ENCODE measurements at regions not wholly inside any gene's neighbourhood (a gene's known extent, or its start where the extent isn't known, plus 50 kb on each side); places are given as distances from the start of the nearest gene placed in this dataset.

DNA sequence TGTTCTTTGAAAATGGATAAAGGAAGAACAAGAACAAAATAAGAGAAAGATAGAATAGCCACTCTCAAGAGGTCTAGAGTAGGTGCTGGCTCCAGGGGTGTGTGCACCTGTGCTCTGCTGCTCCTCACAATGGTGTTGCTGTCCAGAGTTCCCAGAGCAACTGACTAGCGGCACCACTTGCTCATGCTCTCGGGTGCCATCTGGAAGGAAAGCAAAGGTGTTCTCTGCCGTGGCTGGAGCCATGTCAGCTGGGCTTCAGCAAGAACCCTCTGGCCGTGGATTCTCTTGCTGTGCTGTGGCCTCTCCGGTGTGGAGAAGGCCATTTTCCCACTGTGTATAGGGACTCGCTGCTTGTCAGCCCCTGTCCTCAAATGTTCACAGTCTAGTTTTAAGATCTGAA is 114.6 kb upstream of the TEX51 start:
- 84 to 95% methylated on average over 6 of the region's 6 CpGs for WGBS, 2 experiments (ENCODE audit: insufficient coverage in 2 of 2)
- Histone ChIP-seq H3K4me1 (ENCODE audit: control insufficient read depth, insufficient read depth, low read length, poor library complexity, severe bottlenecking) (no peaks in the 10 kb centered on the region), H3K36me3 (ENCODE audit: control insufficient read depth, insufficient read depth, low read length) (no peaks in the 10 kb centered on the region), H3K4me3 (ENCODE audit: extremely low read depth, insufficient read depth, low read length, poor library complexity, severe bottlenecking) (no peak overlapping the region), H3K9me3 (ENCODE audit: control insufficient read depth, low read length) (no peaks in the 10 kb centered on the region), H3K27ac (ENCODE audit: low read depth, low read length, severe bottlenecking) (no peak overlapping the region)

DNA sequence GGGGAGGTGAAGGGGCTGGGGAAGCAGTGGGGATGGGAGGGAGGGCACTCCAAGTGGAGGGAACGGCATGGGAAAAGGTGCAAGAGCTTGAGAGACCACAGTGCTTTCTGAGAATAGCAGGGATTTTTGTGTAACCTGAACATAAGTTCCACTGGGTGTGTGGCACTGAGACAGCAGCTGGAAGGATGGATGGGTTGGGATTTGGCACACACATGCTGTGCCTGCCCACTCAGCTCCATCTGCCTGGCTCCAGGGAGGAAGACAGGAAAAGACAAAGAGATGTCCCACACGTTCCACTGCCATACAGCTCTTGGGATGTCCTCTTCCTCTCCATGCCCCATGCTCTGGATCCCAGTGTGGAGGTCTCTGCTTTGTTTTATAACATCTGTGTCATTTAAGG is 114.1 kb upstream of the TEX51 start:
- H3K9me3 ChIP-seq (ENCODE audit: control insufficient read depth, low read length), result no peaks in the 10 kb centered on the region
- WGBS, 2 experiments (ENCODE audit: insufficient coverage in 2 of 2), result 95 to 100% methylated on average over 2 of the region's 2 CpGs
- H3K36me3 ChIP-seq (ENCODE audit: control insufficient read depth, insufficient read depth, low read length), result no peaks in the 10 kb centered on the region
- H3K4me3 ChIP-seq (ENCODE audit: extremely low read depth, insufficient read depth, low read length, poor library complexity, severe bottlenecking), result no peak overlapping the region
- H3K27ac ChIP-seq (ENCODE audit: low read depth, low read length, severe bottlenecking), result no peak overlapping the region
- no peaks in the 10 kb centered on the region for H3K4me1 ChIP-seq (ENCODE audit: control insufficient read depth, insufficient read depth, low read length, poor library complexity, severe bottlenecking)

GRCh38 chr2:126785236-126785635 is 113.5 kb upstream of the TEX51 start:
- Histone ChIP-seq H3K9me3 (ENCODE audit: control insufficient read depth, low read length) (no peaks in the 10 kb centered on the region), H3K36me3 (ENCODE audit: control insufficient read depth, insufficient read depth, low read length) (no peaks in the 10 kb centered on the region), H3K4me1 (ENCODE audit: control insufficient read depth, insufficient read depth, low read length, poor library complexity, severe bottlenecking) (no peaks in the 10 kb centered on the region), H3K27ac (ENCODE audit: low read depth, low read length, severe bottlenecking) (no peak overlapping the region), H3K4me3 (ENCODE audit: extremely low read depth, insufficient read depth, low read length, poor library complexity, severe bottlenecking) (no peak overlapping the region)
- 89 to 94% methylated on average over 3 of the region's 3 CpGs for WGBS, 2 experiments (ENCODE audit: insufficient coverage in 2 of 2)

GRCh38 chr2:126785862-126786261 is 112.8 kb upstream of the TEX51 start:
- no peaks in the 10 kb centered on the region for H3K4me1 ChIP-seq (ENCODE audit: control insufficient read depth, insufficient read depth, low read length, poor library complexity, severe bottlenecking)
- no peaks in the 10 kb centered on the region for H3K36me3 ChIP-seq (ENCODE audit: control insufficient read depth, insufficient read depth, low read length)
- no peak overlapping the region for H3K27ac ChIP-seq (ENCODE audit: low read depth, low read length, severe bottlenecking)
- 85 to 100% methylated on average over 2 of the region's 2 CpGs for WGBS, 2 experiments (ENCODE audit: insufficient coverage in 2 of 2)
- no peaks in the 10 kb centered on the region for H3K9me3 ChIP-seq (ENCODE audit: control insufficient read depth, low read length)
- H3K4me3 ChIP-seq (ENCODE audit: extremely low read depth, insufficient read depth, low read length, poor library complexity, severe bottlenecking), result no peak overlapping the region

GRCh38 chr2:126786765-126787164 is 111.9 kb upstream of the TEX51 start:
- Histone ChIP-seq H3K4me1 (ENCODE audit: control insufficient read depth, insufficient read depth, low read length, poor library complexity, severe bottlenecking) (no peaks in the 10 kb centered on the region), H3K27ac (ENCODE audit: low read depth, low read length, severe bottlenecking) (no peak overlapping the region), H3K36me3 (ENCODE audit: control insufficient read depth, insufficient read depth, low read length) (no peaks in the 10 kb centered on the region), H3K9me3 (ENCODE audit: control insufficient read depth, low read length) (no peaks in the 10 kb centered on the region), H3K4me3 (ENCODE audit: extremely low read depth, insufficient read depth, low read length, poor library complexity, severe bottlenecking) (no peak overlapping the region)
- 90% methylated on average over 4 of the region's 4 CpGs; no CpG with 5 or more reads in 1 of the 2 experiments for WGBS, 2 experiments (ENCODE audit: insufficient coverage in 2 of 2)

DNA sequence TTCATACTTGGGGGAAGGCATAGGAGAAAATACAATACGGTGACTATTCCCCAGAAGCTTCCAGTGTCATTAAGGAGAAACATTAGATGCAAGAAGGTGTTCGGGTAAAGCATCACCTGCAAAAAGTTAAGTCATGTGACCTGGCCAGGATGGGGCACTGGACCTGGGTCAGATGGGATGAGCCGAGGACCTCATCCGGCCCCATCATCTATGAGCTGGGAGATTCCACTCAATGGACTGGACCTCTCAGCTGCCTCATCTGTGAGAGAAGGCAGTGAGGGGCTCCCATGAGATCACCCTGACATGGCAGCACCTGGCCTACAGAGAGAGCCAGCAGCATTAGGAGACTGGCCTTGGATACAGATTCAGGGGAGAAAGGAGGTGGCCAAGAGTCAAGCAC is 111.4 kb upstream of the TEX51 start:
- WGBS, 2 experiments (ENCODE audit: insufficient coverage in 2 of 2), result 90 to 94% methylated on average over 3 to 4 of the region's 4 CpGs
- no peak overlapping the region for H3K4me3 ChIP-seq (ENCODE audit: extremely low read depth, insufficient read depth, low read length, poor library complexity, severe bottlenecking)
- no peaks in the 10 kb centered on the region for H3K36me3 ChIP-seq (ENCODE audit: control insufficient read depth, insufficient read depth, low read length)
- no peaks in the 10 kb centered on the region for H3K9me3 ChIP-seq (ENCODE audit: control insufficient read depth, low read length)
- no peaks in the 10 kb centered on the region for H3K4me1 ChIP-seq (ENCODE audit: control insufficient read depth, insufficient read depth, low read length, poor library complexity, severe bottlenecking)
- no peak overlapping the region for H3K27ac ChIP-seq (ENCODE audit: low read depth, low read length, severe bottlenecking)

DNA sequence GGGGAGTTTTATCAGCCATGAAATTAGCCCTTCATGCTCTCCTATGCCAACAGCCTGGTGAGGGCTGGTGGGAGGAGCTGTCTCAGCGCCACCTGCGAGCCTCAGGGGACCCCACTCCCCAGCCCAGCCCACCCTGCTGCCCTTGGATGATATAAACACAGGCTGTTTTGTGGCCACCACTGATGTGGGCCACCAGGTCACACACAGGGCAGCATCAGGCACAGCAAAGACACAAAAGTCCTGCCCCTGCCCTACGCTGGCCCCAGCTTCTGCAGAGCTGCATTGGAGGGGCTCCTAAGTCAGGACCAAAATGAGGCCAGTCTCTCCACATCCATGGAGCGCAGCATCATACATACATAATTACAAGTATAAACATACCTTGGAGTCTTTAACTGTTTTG is 110.6 kb upstream of the TEX51 start:
- no peak overlapping the region for H3K4me3 ChIP-seq (ENCODE audit: extremely low read depth, insufficient read depth, low read length, poor library complexity, severe bottlenecking)
- WGBS, 2 experiments (ENCODE audit: insufficient coverage in 2 of 2), result 95 to 100% methylated on average over 1 to 2 of the region's 4 CpGs
- no peaks in the 10 kb centered on the region for H3K9me3 ChIP-seq (ENCODE audit: control insufficient read depth, low read length)
- no peaks in the 10 kb centered on the region for H3K36me3 ChIP-seq (ENCODE audit: control insufficient read depth, insufficient read depth, low read length)
- no peak overlapping the region for H3K27ac ChIP-seq (ENCODE audit: low read depth, low read length, severe bottlenecking)
- H3K4me1 ChIP-seq (ENCODE audit: control insufficient read depth, insufficient read depth, low read length, poor library complexity, severe bottlenecking), result no peaks in the 10 kb centered on the region

GRCh38 chr2:126788652-126789051 is 110.0 kb upstream of the TEX51 start:
- no peak overlapping the region for H3K4me3 ChIP-seq (ENCODE audit: extremely low read depth, insufficient read depth, low read length, poor library complexity, severe bottlenecking)
- no peaks in the 10 kb centered on the region for H3K9me3 ChIP-seq (ENCODE audit: control insufficient read depth, low read length)
- no peaks in the 10 kb centered on the region for H3K4me1 ChIP-seq (ENCODE audit: control insufficient read depth, insufficient read depth, low read length, poor library complexity, severe bottlenecking)
- H3K27ac ChIP-seq (ENCODE audit: low read depth, low read length, severe bottlenecking), result no peak overlapping the region
- no peaks in the 10 kb centered on the region for H3K36me3 ChIP-seq (ENCODE audit: control insufficient read depth, insufficient read depth, low read length)
- WGBS, 2 experiments (ENCODE audit: insufficient coverage in 2 of 2), result 80 to 87% methylated on average over 3 of the region's 4 CpGs

GRCh38 chr2:126790987-126791780 is 107.5 kb upstream of the TEX51 start:
- no peaks in the 10 kb centered on the region for H3K36me3 ChIP-seq (ENCODE audit: control insufficient read depth, insufficient read depth, low read length)
- H3K4me1 ChIP-seq (ENCODE audit: control insufficient read depth, insufficient read depth, low read length, poor library complexity, severe bottlenecking), result no peaks in the 10 kb centered on the region
- H3K27ac ChIP-seq (ENCODE audit: low read depth, low read length, severe bottlenecking), result no peak overlapping the region
- WGBS, 2 experiments (ENCODE audit: insufficient coverage in 2 of 2), result 88% methylated on average over 6 to 9 of the region's 18 CpGs
- H3K9me3 ChIP-seq (ENCODE audit: control insufficient read depth, low read length), result no peaks in the 10 kb centered on the region
- H3K4me3 ChIP-seq (ENCODE audit: extremely low read depth, insufficient read depth, low read length, poor library complexity, severe bottlenecking), result no peak overlapping the region

DNA sequence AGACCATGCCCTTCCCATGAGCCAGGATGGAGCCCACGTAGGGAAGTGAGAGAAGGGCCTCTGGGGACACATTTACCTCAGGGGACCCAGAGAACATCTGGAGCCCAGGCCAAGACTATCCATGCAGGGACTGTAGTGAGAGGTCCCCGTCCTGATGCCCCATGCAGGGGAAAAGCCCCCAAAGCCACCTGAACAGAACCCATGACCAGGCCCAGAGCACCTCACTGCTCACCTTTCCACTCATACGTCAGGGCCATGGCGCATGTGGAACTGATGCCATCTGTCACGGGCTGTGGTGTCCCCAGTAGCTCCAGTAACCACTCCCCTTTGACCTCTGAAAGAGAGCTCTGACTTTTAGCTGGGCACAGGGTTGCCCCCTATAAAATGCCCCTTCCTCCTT is 106.5 kb upstream of the TEX51 start:
- WGBS, 2 experiments (ENCODE audit: insufficient coverage in 2 of 2), result 88 to 93% methylated on average over 5 of the region's 5 CpGs

DNA sequence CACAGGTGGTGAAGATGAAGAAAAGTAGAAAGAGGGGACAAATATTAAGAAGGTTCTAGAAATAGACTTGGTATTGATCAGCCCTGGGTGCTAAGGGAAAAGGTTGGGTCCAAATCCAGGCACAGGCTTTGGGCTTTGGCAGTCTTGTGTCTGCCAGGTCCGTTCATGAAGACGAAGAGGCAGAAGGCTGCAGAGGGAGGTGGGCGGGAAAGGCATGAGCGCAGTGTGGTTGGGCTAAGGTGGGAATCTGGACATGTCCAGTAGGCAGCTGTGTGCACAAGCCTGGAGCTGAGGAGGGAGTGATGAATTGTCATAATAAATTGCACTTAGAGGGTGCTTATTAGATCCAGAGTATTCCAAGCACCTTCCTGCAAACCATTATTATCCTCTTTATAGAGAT is 105.7 kb upstream of the TEX51 start:
- H3K4me3 ChIP-seq (ENCODE audit: extremely low read depth, insufficient read depth, low read length, poor library complexity, severe bottlenecking), result no peak overlapping the region
- H3K27ac ChIP-seq (ENCODE audit: low read depth, low read length, severe bottlenecking), result no peak overlapping the region

More for the DNA sequence above, 106.5 kb upstream of the TEX51 start:
- Histone ChIP-seq H3K27ac (ENCODE audit: low read depth, low read length, severe bottlenecking) (no peak overlapping the region), H3K4me1 (ENCODE audit: control insufficient read depth, insufficient read depth, low read length, poor library complexity, severe bottlenecking) (no peaks in the 10 kb centered on the region), H3K9me3 (ENCODE audit: control insufficient read depth, low read length) (no peaks in the 10 kb centered on the region), H3K4me3 (ENCODE audit: extremely low read depth, insufficient read depth, low read length, poor library complexity, severe bottlenecking) (no peak overlapping the region), H3K36me3 (ENCODE audit: control insufficient read depth, insufficient read depth, low read length) (no peaks in the 10 kb centered on the region)

More for the DNA sequence above, 105.7 kb upstream of the TEX51 start:
- no peaks in the 10 kb centered on the region for H3K9me3 ChIP-seq (ENCODE audit: control insufficient read depth, low read length)
- H3K36me3 ChIP-seq (ENCODE audit: control insufficient read depth, insufficient read depth, low read length), result no peaks in the 10 kb centered on the region
- 86 to 97% methylated on average over 4 of the region's 4 CpGs for WGBS, 2 experiments (ENCODE audit: insufficient coverage in 2 of 2)
- H3K4me1 ChIP-seq (ENCODE audit: control insufficient read depth, insufficient read depth, low read length, poor library complexity, severe bottlenecking), result no peaks in the 10 kb centered on the region

Data from mesodermal cell (in vitro differentiated cells).